GM12878 (cell line): ENCODE measurements at regions not wholly inside any gene's neighbourhood (a gene's known extent, or its start where the extent isn't known, plus 50 kb on each side); places are given as distances from the start of the nearest gene placed in this dataset.

Experiments
- ATAC-seq: fragments of 200-7000 bp; cut with Tn5 transposase; 3 replicates; pipeline ENCODE4 v1.9.1; 2020; ENCODE audit warnings: mild to moderate bottlenecking, moderate library complexity
- BruUV-seq: library from RNA; stranded (reverse); fragments of 400-500 nt; replicated peaks from 2 replicates; lab custom pipeline; 2021; lab: Mats Ljungman, UMichigan
- CTCF ChIA-PET: fragments of 300-600 bp; sonication (Branson Sonifier 250); formaldehyde crosslinking; extraction: SDS; loops from one replicate; lab custom pipeline; 2021; ENCODE audit warnings: inconsistent platforms; lab: Yijun Ruan, JAX
- POLR2A ChIA-PET: fragments of 350-600 bp; formaldehyde crosslinking; extraction: SDS; loops from one replicate; lab custom pipeline; 2021; ENCODE audit warnings: inconsistent platforms; lab: Charles Lee
- RAD21 ChIA-PET: fragments of 300-600 bp; sonication (Branson Sonifier 250); formaldehyde crosslinking; loops from one replicate; lab custom pipeline; 2023; ENCODE audit warnings: antibody characterized with exemption; ENCODE audit not compliant: unreplicated experiment; lab: Charles Lee
- SMC1A ChIA-PET: fragments of 300-600 bp; sonication (Branson Sonifier 250); formaldehyde crosslinking; loops from one replicate; lab custom pipeline; 2023; ENCODE audit not compliant: unreplicated experiment, uncharacterized antibody; lab: Charles Lee
- DNase-seq: peaks from one replicate; pipeline ENCODE4 v3.0.0-alpha.2; 2011; ENCODE audit warnings: low read depth, low spot score
- FAIRE-seq: peaks from 3 replicates; lab custom pipeline; 2011; peaks lifted over from hg19 to GRCh38; lab: Jason Lieb, UNC
- H2AFZ ChIP-seq: 2 replicates; pipeline ENCODE4 v1.6.0; 2011; ENCODE audit warnings: low read depth, low read length, control low read depth; ENCODE audit not compliant: control insufficient read depth
- H3K27ac ChIP-seq: 2 replicates; pipeline ENCODE4 v1.5.1; 2011; ENCODE audit warnings: control low read depth; ENCODE audit not compliant: control insufficient read depth, insufficient read depth
- H3K27me3 ChIP-seq, 2 experiments: replicated peaks in 1 of 2; 2 replicates each; pipeline versions ENCODE4 v1.6.0 to v1.6.1; 2011; ENCODE audit warnings: low read length in 1 of 2; ENCODE audit not compliant: control insufficient read depth in 2 of 2, insufficient read depth in 2 of 2
- H3K36me3 ChIP-seq, 2 experiments: 2 replicates each; pipeline ENCODE4 v1.5.1; 2011; ENCODE audit warnings: low read length in 1 of 2; ENCODE audit not compliant: control insufficient read depth in 2 of 2, insufficient read depth in 2 of 2
- H3K4me1 ChIP-seq: 2 replicates; pipeline ENCODE4 v1.6.1; 2011; ENCODE audit warnings: mild to moderate bottlenecking, low read length, moderate library complexity, mixed read lengths; ENCODE audit not compliant: control insufficient read depth, insufficient read depth
- H3K4me2 ChIP-seq: 2 replicates; pipeline ENCODE4 v1.6.0; 2011; ENCODE audit warnings: control low read depth; ENCODE audit not compliant: control insufficient read depth, insufficient read depth
- H3K4me3 ChIP-seq: fragments of 200-600 bp; sonication (generic); 2 replicates; pipeline ENCODE4 v1.5.1; 2016
- H3K79me2 ChIP-seq: 2 replicates; pipeline ENCODE4 v1.6.0; 2011; ENCODE audit warnings: low read length; ENCODE audit not compliant: control insufficient read depth, insufficient read depth
- H3K9ac ChIP-seq: 2 replicates; pipeline ENCODE4 v1.8.0; 2011; ENCODE audit warnings: low read length, control low read depth, mixed read lengths; ENCODE audit not compliant: control insufficient read depth, insufficient read depth
- H3K9me3 ChIP-seq: replicated peaks from 3 replicates; pipeline ENCODE4 v1.5.1; 2011; ENCODE audit warnings: mild to moderate bottlenecking, low read length; ENCODE audit not compliant: control insufficient read depth, insufficient read depth
- H4K20me1 ChIP-seq: 2 replicates; pipeline ENCODE4 v1.6.0; 2011; ENCODE audit not compliant: control insufficient read depth, insufficient read depth
- KAT2A ChIP-seq: conservative IDR thresholded peaks from 2 replicates; pipeline ENCODE4 v1.6.1; 2011; ENCODE audit warnings: low read depth, low read length; ENCODE audit not compliant: control insufficient read depth
- NFYB ChIP-seq: IDR thresholded peaks from 2 replicates; pipeline ENCODE4 v1.6.1; 2011; ENCODE audit warnings: low read depth, mild to moderate bottlenecking, low read length, improper control_type of control experiment, moderate library complexity; ENCODE audit not compliant: insufficient read depth
- RELA ChIP-seq: fragments of 450-650 bp; IDR thresholded peaks from 2 replicates; pipeline ENCODE4 v1.8.0; 2014; ENCODE audit warnings: borderline replicate concordance; ENCODE audit not compliant: partially characterized antibody
- WGBS: methylation state at CpG from one replicate; pipeline ENCODE4 v1.1.6; 2016; ENCODE audit warnings: low lambda C conversion rate; ENCODE audit not compliant: insufficient replicate concordance, insufficient coverage; ENCODE audit errors: missing lambda C conversion rate; 5-methylcytosine and 5-hydroxymethylcytosine counted together
- in situ Hi-C: fragments of 300-500 bp; cut with MboI; formaldehyde crosslinking; loops from 9 replicates; pipeline ENCODE4 v1.14.3; 2018; ENCODE audit warnings: mixed read lengths
- intact Hi-C: fragments of 100-400 bp; cut with micrococcal nuclease; formaldehyde crosslinking; loops from one replicate; pipeline ENCODE4 v1.14.2; 2022; ENCODE audit not compliant: unreplicated experiment
- TF ChIP-seq, protein P1 (sequence below): IDR thresholded peaks from 2 replicates; pipeline ENCODE4 v1.6.1; 2011; ENCODE audit warnings: low read depth, mild to moderate bottlenecking, low read length, moderate library complexity, borderline replicate concordance; ENCODE audit errors: extremely low read depth
- TF ChIP-seq, protein P2 (sequence below): fragments of 450-650 bp; IDR thresholded peaks from 2 replicates; pipeline ENCODE4 v1.6.1; 2018; ENCODE audit warnings: borderline replicate concordance, mild to moderate bottlenecking; ENCODE audit not compliant: partially characterized antibody

DNA sequence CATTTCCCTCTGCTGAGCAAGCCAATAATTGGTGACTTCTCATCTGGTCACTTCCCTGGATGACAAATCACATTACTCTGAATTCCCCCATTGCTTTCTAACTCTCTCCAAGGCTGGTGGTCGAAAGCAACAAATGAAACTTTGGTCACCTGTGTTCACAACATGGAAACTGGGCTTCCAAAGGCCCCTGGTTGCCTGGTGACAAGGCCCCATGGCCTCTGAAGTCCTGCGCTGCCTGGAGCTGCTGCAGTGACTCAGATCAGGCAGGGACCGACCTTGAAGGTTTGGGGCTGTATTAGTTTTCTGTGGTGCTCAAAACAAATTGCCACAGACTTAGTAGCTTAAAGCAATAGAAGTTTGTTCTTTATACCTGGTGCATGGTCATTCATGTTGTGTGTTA is 345.3 kb downstream of the WDR72 start:
- 0% methylated on average over 3 of the region's 3 CpGs for WGBS
- Histone ChIP-seq H3K4me2 (no peak overlapping the region), H4K20me1 (no peaks in the 10 kb centered on the region), H3K9me3 (no peaks in the 10 kb centered on the region; the same call in 2 of the 3 replicates), H3K4me3 (no peak overlapping the region), H2AFZ (no peak overlapping the region), H3K9ac (no peak overlapping the region), H3K79me2 (no peaks in the 10 kb centered on the region), H3K36me3 (no peaks in the 10 kb centered on the region), H3K4me1 (no peaks in the 10 kb centered on the region), H3K27me3 (no peaks in the 10 kb centered on the region), H3K27ac (no peak overlapping the region)
- CTCF ChIA-PET, result no interaction called here
- TF ChIP-seq RELA (no peak), NFYB (no peak), KAT2A (no peak)
- TF ChIP-seq, protein P1, sequence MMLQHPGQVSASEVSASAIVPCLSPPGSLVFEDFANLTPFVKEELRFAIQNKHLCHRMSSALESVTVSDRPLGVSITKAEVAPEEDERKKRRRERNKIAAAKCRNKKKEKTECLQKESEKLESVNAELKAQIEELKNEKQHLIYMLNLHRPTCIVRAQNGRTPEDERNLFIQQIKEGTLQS, result no peak
- TF ChIP-seq, protein P2, sequence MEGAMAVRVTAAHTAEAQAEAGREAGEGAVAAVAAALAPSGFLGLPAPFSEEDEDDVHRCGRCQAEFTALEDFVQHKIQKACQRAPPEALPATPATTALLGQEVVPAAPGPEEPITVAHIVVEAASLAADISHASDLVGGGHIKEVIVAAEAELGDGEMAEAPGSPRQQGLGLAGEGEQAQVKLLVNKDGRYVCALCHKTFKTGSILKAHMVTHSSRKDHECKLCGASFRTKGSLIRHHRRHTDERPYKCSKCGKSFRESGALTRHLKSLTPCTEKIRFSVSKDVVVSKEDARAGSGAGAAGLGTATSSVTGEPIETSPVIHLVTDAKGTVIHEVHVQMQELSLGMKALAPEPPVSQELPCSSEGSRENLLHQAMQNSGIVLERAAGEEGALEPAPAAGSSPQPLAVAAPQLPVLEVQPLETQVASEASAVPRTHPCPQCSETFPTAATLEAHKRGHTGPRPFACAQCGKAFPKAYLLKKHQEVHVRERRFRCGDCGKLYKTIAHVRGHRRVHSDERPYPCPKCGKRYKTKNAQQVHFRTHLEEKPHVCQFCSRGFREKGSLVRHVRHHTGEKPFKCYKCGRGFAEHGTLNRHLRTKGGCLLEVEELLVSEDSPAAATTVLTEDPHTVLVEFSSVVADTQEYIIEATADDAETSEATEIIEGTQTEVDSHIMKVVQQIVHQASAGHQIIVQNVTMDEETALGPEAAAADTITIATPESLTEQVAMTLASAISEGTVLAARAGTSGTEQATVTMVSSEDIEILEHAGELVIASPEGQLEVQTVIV, result no peak
- in situ Hi-C loops (no loop called here), intact Hi-C loops (no loop called here)
- no peak for FAIRE-seq
- POLR2A ChIA-PET, result no interaction called here
- no TSS peak for BruUV-seq
- SMC1A ChIA-PET, result no interaction called here
- no peak for DNase-seq
- RAD21 ChIA-PET, result no interaction called here
- no peak for ATAC-seq
